ENCODE measurements at regions not wholly inside any gene's neighbourhood (a gene's known extent, or its start where the extent isn't known, plus 50 kb on each side); places are given as distances from the start of the nearest gene placed in this dataset.

GRCh38 chr13:29933401-29933800, 83.0 kb upstream of the UBL3 start:
- TF ChIP-seq CTCF (IDR thresholded peaks at IDR 0.05; ENCODE audit: low read depth, low read length) (no peak), EZH2phosphoT487 (IDR thresholded peaks at IDR 0.05; ENCODE audit: low read depth) (no peak)
